Kidney tubule cell (primary cell): ENCODE measurements at regions not wholly inside any gene's neighbourhood (a gene's known extent, or its start where the extent isn't known, plus 50 kb on each side); places are given as distances from the start of the nearest gene placed in this dataset.

Experiments used
- DNase-seq: peaks from one replicate; pipeline ENCODE4 v3.0.0-alpha.2; 2018; ENCODE audit warnings: low spot score

GRCh38 chr6:137269803-137270202 is 50.6 kb upstream of the IFNGR1 start:
- no peak for DNase-seq

DNA sequence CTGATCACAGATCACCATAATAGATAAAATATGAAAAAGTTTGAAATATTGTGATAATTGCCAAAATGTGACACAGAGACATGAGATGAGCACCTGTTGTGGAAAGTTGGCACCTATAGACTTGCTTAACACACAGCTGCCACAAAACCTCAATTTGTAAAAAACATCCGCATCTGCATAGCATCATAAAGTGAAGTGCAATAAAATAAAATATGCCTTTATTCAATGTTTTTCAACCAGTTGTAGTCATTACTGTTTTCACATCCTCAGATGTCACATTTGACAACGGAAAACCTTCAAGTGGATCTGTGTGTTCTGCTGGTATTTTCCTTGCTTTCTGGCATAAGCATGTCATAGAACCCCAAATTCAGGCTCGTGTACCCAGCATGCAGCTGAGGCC is 50.2 kb upstream of the IFNGR1 start:
- DNase-seq = no peak
